Sigmoid colon (tissue), 4 donors: ENCODE measurements at regions not wholly inside any gene's neighbourhood (a gene's known extent, or its start where the extent isn't known, plus 50 kb on each side); places are given as distances from the start of the nearest gene placed in this dataset.

Source experiments
- CTCF ChIP-seq, 4 experiments: fragments of 450-650 bp in 3 of 4; fragments of 200-600 bp in 1 of 4; IDR thresholded peaks; one replicate each; pipeline ENCODE4 v1.5.1; 2016 to 2019; ENCODE audit warnings: antibody characterized with exemption in 4 of 4, mild to moderate bottlenecking in 3 of 4, moderate library complexity in 2 of 4
- EP300 ChIP-seq, 4 donors: sonication (generic); formaldehyde crosslinking; IDR thresholded peaks; one replicate each; pipeline ENCODE4 v1.6.1; 2017; ENCODE audit warnings: antibody characterized with exemption in 4 of 4
- POLR2A ChIP-seq, 2 donors: fragments of 450-650 bp; IDR thresholded peaks; one replicate each; pipeline ENCODE4 v1.6.1; 2016; ENCODE audit warnings: antibody characterized with exemption in 2 of 2, mild to moderate bottlenecking in 2 of 2, moderate library complexity in 2 of 2
- POLR2AphosphoS5 ChIP-seq, 4 donors: sonication (generic); formaldehyde crosslinking; IDR thresholded peaks; one replicate each; pipeline ENCODE4 v1.6.1; 2017; ENCODE audit warnings: antibody characterized with exemption in 4 of 4

GRCh38 chr7:119660080-119660479, 612.9 kb upstream of the KCND2 start:
- no peak for TF ChIP-seq POLR2AphosphoS5 (IDR thresholded peaks at IDR 0.05)
- TF ChIP-seq CTCF (IDR thresholded peaks at IDR 0.05) = no peak
- no peak for TF ChIP-seq POLR2A (IDR thresholded peaks at IDR 0.05)
- no peak for TF ChIP-seq EP300 (IDR thresholded peaks at IDR 0.05)
